ENCODE measurements at regions not wholly inside any gene's neighbourhood (a gene's known extent, or its start where the extent isn't known, plus 50 kb on each side); places are given as distances from the start of the nearest gene placed in this dataset.

DNA sequence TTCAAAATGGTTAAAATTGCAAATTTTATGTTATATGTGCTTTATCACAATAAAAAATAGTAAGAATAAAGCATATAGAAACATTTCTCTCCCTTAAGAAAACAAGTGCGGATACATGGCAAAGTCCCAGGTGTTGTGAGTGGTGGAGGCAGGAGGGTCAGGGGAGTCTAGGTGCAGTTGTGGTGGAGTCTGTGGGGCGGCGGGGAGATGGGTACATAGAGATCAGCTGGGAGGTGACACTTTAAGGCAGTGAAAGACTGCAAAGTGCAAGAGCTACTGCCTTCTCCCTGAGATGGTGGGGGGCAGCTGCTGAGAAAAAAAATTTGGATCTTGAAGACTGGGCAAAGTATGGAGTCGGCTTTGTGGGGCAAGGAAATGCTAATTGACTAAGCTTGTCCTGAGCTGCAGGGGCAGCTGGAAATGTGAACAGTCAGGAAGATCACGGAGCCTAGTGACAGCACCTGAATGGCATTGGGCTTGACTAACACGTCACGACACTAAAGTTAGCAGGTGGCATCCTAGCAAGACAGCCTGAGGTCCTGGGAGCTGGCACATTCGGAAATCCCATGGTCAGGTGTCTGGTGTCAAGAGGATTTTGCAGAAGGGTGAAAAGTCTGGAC is 72.9 kb upstream of the IRS2 start:
- Histone ChIP-seq H4K20me1 (replicated peaks; ENCODE audit: control insufficient read depth, insufficient read depth, low read length) (no peaks in the 10 kb centered on the region), H3K9me1 (ENCODE audit: control insufficient read depth, insufficient read depth, low read length) (no peaks in the 10 kb centered on the region), H3K9ac (ENCODE audit: insufficient read depth in 1 of 2, low read depth in 2 of 2, low read length in 2 of 2) (no peak overlapping the region), H3K4me1 (replicated peaks in 1 of 2; ENCODE audit: control insufficient read depth in 2 of 2, insufficient read depth in 2 of 2, low read length in 2 of 2) (no peaks in the 10 kb centered on the region), H3K36me3 (ENCODE audit: control insufficient read depth, insufficient read depth, low read length) (no peaks in the 10 kb centered on the region), H3K4me3 (no peak overlapping the region), H3K9me3 (replicated peaks; ENCODE audit: control insufficient read depth, insufficient read depth, low read depth, low read length) (no peaks in the 10 kb centered on the region), H3K27ac (ENCODE audit: extremely low read depth, low read depth, low read length) (no peak overlapping the region), H3K4me2 (ENCODE audit: insufficient read depth, low read length) (no peak overlapping the region), H3K79me2 (ENCODE audit: control insufficient read depth, insufficient read depth, low read length) (no peaks in the 10 kb centered on the region), H2AFZ (ENCODE audit: low read depth, low read length) (no peak overlapping the region), H3K27me3 (ENCODE audit: control insufficient read depth in 2 of 2, insufficient read depth in 2 of 2, low read length in 2 of 2) (peaks cover 0 to 13% of the 10 kb centered on the region in 2 experiments; a peak in 3 of 5 replicates)
- BruUV-seq (replicated peaks): no TSS peak
- FAIRE-seq: no peak
- no peak for ATAC-seq
- intact Hi-C loops (cut with micrococcal nuclease) (no loop called here), in situ Hi-C loops (cut with MboI) (no loop called here)
- ChIA-PET POLR2A (interaction anchor here (0.6 kb wide), 1 partner anchor 52 kb away, joined by 3 read pairs; no protein-coding TSS in a partner anchor), CTCF (ENCODE audit: low intra/inter-chr PET ratio) (no interaction called here)
- no peak for DNase-seq (ENCODE audit: extremely low read depth in 1 of 4, low spot score in 3 of 4)
- TF ChIP-seq, protein P1, sequence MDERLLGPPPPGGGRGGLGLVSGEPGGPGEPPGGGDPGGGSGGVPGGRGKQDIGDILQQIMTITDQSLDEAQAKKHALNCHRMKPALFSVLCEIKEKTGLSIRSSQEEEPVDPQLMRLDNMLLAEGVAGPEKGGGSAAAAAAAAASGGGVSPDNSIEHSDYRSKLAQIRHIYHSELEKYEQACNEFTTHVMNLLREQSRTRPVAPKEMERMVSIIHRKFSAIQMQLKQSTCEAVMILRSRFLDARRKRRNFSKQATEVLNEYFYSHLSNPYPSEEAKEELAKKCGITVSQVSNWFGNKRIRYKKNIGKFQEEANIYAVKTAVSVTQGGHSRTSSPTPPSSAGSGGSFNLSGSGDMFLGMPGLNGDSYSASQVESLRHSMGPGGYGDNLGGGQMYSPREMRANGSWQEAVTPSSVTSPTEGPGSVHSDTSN (CRISPR knock-in tag; IDR thresholded peaks at IDR 0.05; ENCODE audit: low read depth): no peak
- TF ChIP-seq, protein P1 (tag; conservative IDR thresholded peaks at IDR 0.05; ENCODE audit: low read depth): no peak
- TF ChIP-seq PHTF2 (CRISPR knock-in tag; IDR thresholded peaks at IDR 0.05): no peak
- TF ChIP-seq BDP1 (IDR thresholded peaks at IDR 0.05; ENCODE audit: insufficient read depth, insufficient read length): no peak
- TF ChIP-seq HMGN3 (IDR thresholded peaks at IDR 0.05; ENCODE audit: borderline replicate concordance, extremely low read depth, insufficient read length, low read depth, low read length): no peak
- no peak for TF ChIP-seq U2AF2 (optimal IDR thresholded peaks at IDR 0.05; ENCODE audit: low read depth, low read length)
- TF ChIP-seq ZNF75A (CRISPR knock-in tag; IDR thresholded peaks at IDR 0.05): no peak
- TF ChIP-seq, protein P2, sequence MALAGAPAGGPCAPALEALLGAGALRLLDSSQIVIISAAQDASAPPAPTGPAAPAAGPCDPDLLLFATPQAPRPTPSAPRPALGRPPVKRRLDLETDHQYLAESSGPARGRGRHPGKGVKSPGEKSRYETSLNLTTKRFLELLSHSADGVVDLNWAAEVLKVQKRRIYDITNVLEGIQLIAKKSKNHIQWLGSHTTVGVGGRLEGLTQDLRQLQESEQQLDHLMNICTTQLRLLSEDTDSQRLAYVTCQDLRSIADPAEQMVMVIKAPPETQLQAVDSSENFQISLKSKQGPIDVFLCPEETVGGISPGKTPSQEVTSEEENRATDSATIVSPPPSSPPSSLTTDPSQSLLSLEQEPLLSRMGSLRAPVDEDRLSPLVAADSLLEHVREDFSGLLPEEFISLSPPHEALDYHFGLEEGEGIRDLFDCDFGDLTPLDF (CRISPR knock-in tag; IDR thresholded peaks at IDR 0.05): no peak
- no peak for TF ChIP-seq PURB (CRISPR knock-in tag; IDR thresholded peaks at IDR 0.05; ENCODE audit: low read depth)
- TF ChIP-seq, protein P3, sequence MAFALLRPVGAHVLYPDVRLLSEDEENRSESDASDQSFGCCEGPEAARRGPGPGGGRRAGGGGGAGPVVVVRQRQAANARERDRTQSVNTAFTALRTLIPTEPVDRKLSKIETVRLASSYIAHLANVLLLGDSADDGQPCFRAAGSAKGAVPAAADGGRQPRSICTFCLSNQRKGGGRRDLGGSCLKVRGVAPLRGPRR (CRISPR knock-in tag; IDR thresholded peaks at IDR 0.05): no peak
- TF ChIP-seq ERF (CRISPR knock-in tag; IDR thresholded peaks at IDR 0.05): no peak
- TF ChIP-seq SMARCC2 (IDR thresholded peaks at IDR 0.05; ENCODE audit: low read depth): no peak
- TF ChIP-seq ZNF699 (CRISPR knock-in tag; IDR thresholded peaks at IDR 0.05; ENCODE audit: insufficient replicate concordance): no peak
- no peak for TF ChIP-seq TEAD1 (CRISPR knock-in tag; IDR thresholded peaks at IDR 0.05)
- WGBS (ENCODE audit: insufficient coverage, low coverage, missing lambda C conversion rate): 0% methylated on average over 7 of the region's 8 CpGs
